HUES6 (cell line): ENCODE measurements at regions not wholly inside any gene's neighbourhood (a gene's known extent, or its start where the extent isn't known, plus 50 kb on each side); places are given as distances from the start of the nearest gene placed in this dataset.

Experiments
- H3K27ac ChIP-seq: 2 replicates; pipeline ENCODE4 v1.7.0; 2013; ENCODE audit warnings: low read depth, mild to moderate bottlenecking, low read length, inconsistent platforms
- H3K27me3 ChIP-seq: 2 replicates; pipeline ENCODE4 v1.6.1; 2013; ENCODE audit warnings: low read length; ENCODE audit not compliant: control insufficient read depth, insufficient read depth
- H3K36me3 ChIP-seq: 2 replicates; pipeline ENCODE4 v1.6.1; 2013; ENCODE audit warnings: low read length; ENCODE audit not compliant: control insufficient read depth, insufficient read depth
- H3K4me1 ChIP-seq: 2 replicates; pipeline ENCODE4 v1.6.1; 2013; ENCODE audit warnings: low read length; ENCODE audit not compliant: control insufficient read depth, insufficient read depth
- H3K4me3 ChIP-seq: 2 replicates; pipeline ENCODE4 v1.5.1; 2013; ENCODE audit warnings: low read depth, low read length
- H3K9ac ChIP-seq: one replicate; pipeline ENCODE4 v1.6.1; 2013; ENCODE audit warnings: mild to moderate bottlenecking, low read length
- H3K9me3 ChIP-seq: 2 replicates; pipeline ENCODE4 v1.6.1; 2013; ENCODE audit warnings: low read depth, low read length; ENCODE audit not compliant: control insufficient read depth, insufficient read depth

GRCh38 chr10:31605861-31606525, 287.0 kb downstream of the ZEB1 start:
- H3K9ac ChIP-seq: no peak overlapping the region
- no peaks in the 10 kb centered on the region for H3K27me3 ChIP-seq
- H3K4me1 ChIP-seq: peaks cover 10% of the 10 kb centered on the region
- H3K36me3 ChIP-seq: no peaks in the 10 kb centered on the region
- no peaks in the 10 kb centered on the region for H3K9me3 ChIP-seq
- no peak overlapping the region for H3K4me3 ChIP-seq
- H3K27ac ChIP-seq: no peak overlapping the region

GRCh38 chr10:31605426-31605825, 286.4 kb downstream of the ZEB1 start:
- no peaks in the 10 kb centered on the region for H3K36me3 ChIP-seq
- no peaks in the 10 kb centered on the region for H3K9me3 ChIP-seq
- no peaks in the 10 kb centered on the region for H3K27me3 ChIP-seq
- peaks cover 10% of the 10 kb centered on the region for H3K4me1 ChIP-seq
- no peak overlapping the region for H3K27ac ChIP-seq
- no peak overlapping the region for H3K9ac ChIP-seq
- H3K4me3 ChIP-seq: no peak overlapping the region

GRCh38 chr10:31604646-31605170, 285.7 kb downstream of the ZEB1 start:
- H3K27ac ChIP-seq: no peak overlapping the region
- H3K9me3 ChIP-seq: no peaks in the 10 kb centered on the region
- no peaks in the 10 kb centered on the region for H3K27me3 ChIP-seq
- no peaks in the 10 kb centered on the region for H3K36me3 ChIP-seq
- peaks cover 10% of the 10 kb centered on the region for H3K4me1 ChIP-seq
- H3K9ac ChIP-seq: no peak overlapping the region
- H3K4me3 ChIP-seq: no peak overlapping the region

- peak overlapping the region; percentile 87 for H3K4me3 ChIP-seq
- H3K9ac ChIP-seq: peak overlapping the region; percentile 56
- no peaks in the 10 kb centered on the region for H3K27me3 ChIP-seq
- peaks cover 10% of the 10 kb centered on the region for H3K4me1 ChIP-seq
- H3K9me3 ChIP-seq: no peaks in the 10 kb centered on the region
- no peaks in the 10 kb centered on the region for H3K36me3 ChIP-seq
- H3K27ac ChIP-seq: peak overlapping the region; percentile 60; the same call in 1 of the 2 replicates
Observed at GRCh38 chr10:31604096-31604495, 285.1 kb downstream of the ZEB1 start.

- Histone ChIP-seq H3K9ac (peak overlapping the region; percentile 82), H3K27ac (peak overlapping the region; percentile 77; the same call in 1 of the 2 replicates), H3K4me3 (peak overlapping the region; percentile 87)
Observed at GRCh38 chr10:31603235-31604087, 284.4 kb downstream of the ZEB1 start.

GRCh38 chr10:31602541-31603234, 283.7 kb downstream of the ZEB1 start:
- Histone ChIP-seq H3K4me1 (peaks cover 10% of the 10 kb centered on the region), H3K4me3 (peak overlapping the region; percentile 87), H3K9me3 (no peaks in the 10 kb centered on the region), H3K9ac (peak overlapping the region; percentile 82), H3K36me3 (no peaks in the 10 kb centered on the region), H3K27me3 (no peaks in the 10 kb centered on the region), H3K27ac (peak overlapping the region; percentile 77; the same call in 1 of the 2 replicates)

More at GRCh38 chr10:31603235-31604087, 284.4 kb downstream of the ZEB1 start:
- H3K36me3 ChIP-seq: no peaks in the 10 kb centered on the region
- H3K27me3 ChIP-seq: no peaks in the 10 kb centered on the region
- no peaks in the 10 kb centered on the region for H3K9me3 ChIP-seq
- H3K4me1 ChIP-seq: peaks cover 10% of the 10 kb centered on the region

GRCh38 chr10:31601136-31601535, 282.1 kb downstream of the ZEB1 start:
- Histone ChIP-seq H3K9ac (no peak overlapping the region), H3K9me3 (no peaks in the 10 kb centered on the region), H3K27me3 (no peaks in the 10 kb centered on the region), H3K4me3 (no peak overlapping the region), H3K36me3 (no peaks in the 10 kb centered on the region), H3K4me1 (peaks cover 10% of the 10 kb centered on the region), H3K27ac (no peak overlapping the region)

- Histone ChIP-seq H3K27ac (no peak overlapping the region), H3K4me1 (peaks cover 11% of the 10 kb centered on the region), H3K9ac (no peak overlapping the region), H3K4me3 (no peak overlapping the region), H3K9me3 (no peaks in the 10 kb centered on the region), H3K27me3 (no peaks in the 10 kb centered on the region), H3K36me3 (no peaks in the 10 kb centered on the region)
Observed at GRCh38 chr10:31599626-31600504, 280.8 kb downstream of the ZEB1 start.

GRCh38 chr10:31596765-31597164, 277.7 kb downstream of the ZEB1 start:
- peaks cover 9% of the 10 kb centered on the region; the same call in 1 of the 2 replicates for H3K4me1 ChIP-seq
- H3K27me3 ChIP-seq: no peaks in the 10 kb centered on the region
- H3K9me3 ChIP-seq: peaks cover 4% of the 10 kb centered on the region; the same call in 1 of the 2 replicates
- no peak overlapping the region for H3K4me3 ChIP-seq
- no peak overlapping the region for H3K27ac ChIP-seq
- H3K36me3 ChIP-seq: no peaks in the 10 kb centered on the region
- no peak overlapping the region for H3K9ac ChIP-seq

- H3K27ac ChIP-seq: no peak overlapping the region
- H3K27me3 ChIP-seq: no peaks in the 10 kb centered on the region
- H3K4me3 ChIP-seq: no peak overlapping the region
Observed at GRCh38 chr10:31595992-31596391, 277.0 kb downstream of the ZEB1 start.

More at GRCh38 chr10:31595992-31596391, 277.0 kb downstream of the ZEB1 start:
- Histone ChIP-seq H3K9ac (no peak overlapping the region), H3K36me3 (no peaks in the 10 kb centered on the region), H3K4me1 (peaks cover 9% of the 10 kb centered on the region; the same call in 1 of the 2 replicates), H3K9me3 (peaks cover 4% of the 10 kb centered on the region; the same call in 1 of the 2 replicates)
